ENCODE measurements at regions not wholly inside any gene's neighbourhood (a gene's known extent, or its start where the extent isn't known, plus 50 kb on each side); places are given as distances from the start of the nearest gene placed in this dataset.

DNA sequence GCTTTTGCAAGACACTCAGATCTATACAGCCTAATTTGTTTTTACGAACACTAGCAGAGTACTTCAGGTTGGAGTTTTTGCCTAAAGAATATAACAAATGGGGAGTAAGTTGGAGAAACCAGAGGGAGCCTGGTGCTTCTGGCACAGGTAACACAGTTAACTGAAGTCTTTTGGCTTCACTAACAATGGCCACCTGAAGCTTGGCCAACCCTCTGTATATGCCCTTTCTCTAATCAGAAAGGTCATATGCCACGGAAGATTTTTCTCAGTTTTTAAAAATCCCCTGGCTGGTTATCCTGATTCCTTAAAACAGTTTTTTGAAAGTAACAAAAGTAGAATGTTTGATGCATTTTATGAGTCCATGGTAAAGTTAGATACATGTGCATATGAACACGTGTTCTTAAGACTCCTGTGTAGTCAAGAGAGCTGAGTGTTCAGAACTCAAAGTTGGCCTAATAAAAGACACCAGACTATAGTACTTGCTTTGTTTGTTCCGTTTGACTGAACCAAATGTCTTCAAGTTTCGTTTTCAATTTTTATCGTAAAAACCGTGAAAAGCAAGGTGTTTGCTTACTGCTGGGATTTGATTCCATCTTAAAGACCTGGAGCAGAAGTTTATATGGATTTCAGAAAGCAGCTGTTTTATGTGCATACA, 137.5 kb downstream of the KCNRG start:
- TF ChIP-seq, protein P1, sequence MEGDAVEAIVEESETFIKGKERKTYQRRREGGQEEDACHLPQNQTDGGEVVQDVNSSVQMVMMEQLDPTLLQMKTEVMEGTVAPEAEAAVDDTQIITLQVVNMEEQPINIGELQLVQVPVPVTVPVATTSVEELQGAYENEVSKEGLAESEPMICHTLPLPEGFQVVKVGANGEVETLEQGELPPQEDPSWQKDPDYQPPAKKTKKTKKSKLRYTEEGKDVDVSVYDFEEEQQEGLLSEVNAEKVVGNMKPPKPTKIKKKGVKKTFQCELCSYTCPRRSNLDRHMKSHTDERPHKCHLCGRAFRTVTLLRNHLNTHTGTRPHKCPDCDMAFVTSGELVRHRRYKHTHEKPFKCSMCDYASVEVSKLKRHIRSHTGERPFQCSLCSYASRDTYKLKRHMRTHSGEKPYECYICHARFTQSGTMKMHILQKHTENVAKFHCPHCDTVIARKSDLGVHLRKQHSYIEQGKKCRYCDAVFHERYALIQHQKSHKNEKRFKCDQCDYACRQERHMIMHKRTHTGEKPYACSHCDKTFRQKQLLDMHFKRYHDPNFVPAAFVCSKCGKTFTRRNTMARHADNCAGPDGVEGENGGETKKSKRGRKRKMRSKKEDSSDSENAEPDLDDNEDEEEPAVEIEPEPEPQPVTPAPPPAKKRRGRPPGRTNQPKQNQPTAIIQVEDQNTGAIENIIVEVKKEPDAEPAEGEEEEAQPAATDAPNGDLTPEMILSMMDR (IDR thresholded peaks at IDR 0.05), result no peak
- TF ChIP-seq EP300 (IDR thresholded peaks at IDR 0.05) (no peak), POLR2A (IDR thresholded peaks at IDR 0.05; ENCODE audit: low read depth) (no peak)

Measured in esophagus muscularis mucosa (tissue), 4 donors.